ENCODE measurements at regions not wholly inside any gene's neighbourhood (a gene's known extent, or its start where the extent isn't known, plus 50 kb on each side); places are given as distances from the start of the nearest gene placed in this dataset.

DNA sequence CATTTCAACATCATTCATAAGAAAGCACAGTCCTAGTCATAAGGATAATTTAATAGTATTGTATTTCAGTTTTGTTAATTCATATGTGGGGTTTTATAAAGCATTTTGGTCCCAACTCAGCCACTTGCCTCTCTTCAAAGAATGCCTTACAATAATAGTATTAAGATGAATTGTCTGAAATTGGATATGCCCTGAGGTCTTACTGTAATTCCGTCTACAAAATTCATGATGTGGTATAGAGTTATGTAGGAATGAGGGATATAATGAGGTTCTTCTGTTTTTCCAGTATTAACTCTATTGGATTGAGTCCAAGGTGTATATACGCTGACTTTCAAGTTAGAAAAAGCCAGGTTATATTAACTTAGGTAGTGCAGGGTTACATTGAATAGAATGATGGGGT lies 177.0 kb downstream of the GOLIM4 start:
- TF ChIP-seq, protein P1, sequence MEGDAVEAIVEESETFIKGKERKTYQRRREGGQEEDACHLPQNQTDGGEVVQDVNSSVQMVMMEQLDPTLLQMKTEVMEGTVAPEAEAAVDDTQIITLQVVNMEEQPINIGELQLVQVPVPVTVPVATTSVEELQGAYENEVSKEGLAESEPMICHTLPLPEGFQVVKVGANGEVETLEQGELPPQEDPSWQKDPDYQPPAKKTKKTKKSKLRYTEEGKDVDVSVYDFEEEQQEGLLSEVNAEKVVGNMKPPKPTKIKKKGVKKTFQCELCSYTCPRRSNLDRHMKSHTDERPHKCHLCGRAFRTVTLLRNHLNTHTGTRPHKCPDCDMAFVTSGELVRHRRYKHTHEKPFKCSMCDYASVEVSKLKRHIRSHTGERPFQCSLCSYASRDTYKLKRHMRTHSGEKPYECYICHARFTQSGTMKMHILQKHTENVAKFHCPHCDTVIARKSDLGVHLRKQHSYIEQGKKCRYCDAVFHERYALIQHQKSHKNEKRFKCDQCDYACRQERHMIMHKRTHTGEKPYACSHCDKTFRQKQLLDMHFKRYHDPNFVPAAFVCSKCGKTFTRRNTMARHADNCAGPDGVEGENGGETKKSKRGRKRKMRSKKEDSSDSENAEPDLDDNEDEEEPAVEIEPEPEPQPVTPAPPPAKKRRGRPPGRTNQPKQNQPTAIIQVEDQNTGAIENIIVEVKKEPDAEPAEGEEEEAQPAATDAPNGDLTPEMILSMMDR (IDR thresholded peaks at IDR 0.05; ENCODE audit: low read depth, low read length), result no peak
- TF ChIP-seq, protein P2, sequence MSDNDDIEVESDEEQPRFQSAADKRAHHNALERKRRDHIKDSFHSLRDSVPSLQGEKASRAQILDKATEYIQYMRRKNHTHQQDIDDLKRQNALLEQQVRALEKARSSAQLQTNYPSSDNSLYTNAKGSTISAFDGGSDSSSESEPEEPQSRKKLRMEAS (IDR thresholded peaks at IDR 0.05; ENCODE audit: low read depth, low read length), result no peak
- TF ChIP-seq MYC (IDR thresholded peaks at IDR 0.05; ENCODE audit: low read depth, low read length) (no peak), POLR2A (IDR thresholded peaks at IDR 0.05; ENCODE audit: extremely low read depth, insufficient read length) (no peak)
- no peak overlapping the region for H3K4me3 ChIP-seq (ENCODE audit: low read depth, low read length)
- no peak for DNase-seq (ENCODE audit: low read depth)

DNA sequence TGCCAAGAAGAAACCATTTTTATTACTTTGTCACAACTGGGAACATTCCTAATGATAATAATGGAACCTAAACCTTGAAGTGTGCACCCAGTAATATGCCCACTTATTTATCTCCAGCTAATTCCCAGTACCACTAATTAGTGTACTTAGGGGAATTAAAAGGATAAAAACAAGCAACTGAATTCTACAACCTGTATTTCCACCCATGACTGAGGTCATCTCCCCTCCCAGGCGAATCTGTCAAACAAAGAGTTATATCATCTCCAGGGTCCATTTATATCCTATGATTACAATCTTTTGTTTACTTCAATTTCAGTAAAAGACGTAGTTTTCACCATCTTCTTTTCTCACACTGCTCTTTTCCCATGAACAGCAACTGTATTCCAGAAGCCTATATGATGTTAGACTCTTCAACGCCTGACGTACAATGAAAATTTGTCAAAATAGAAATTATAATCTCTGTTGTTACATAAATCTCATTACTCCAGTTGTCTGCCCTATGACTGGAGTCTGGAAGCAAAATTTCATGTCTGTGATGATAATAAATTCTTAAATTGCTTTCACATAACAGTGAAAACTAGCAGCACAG lies 177.6 kb downstream of the GOLIM4 start:
- DNase-seq (ENCODE audit: low read depth), result no peak
- TF ChIP-seq, protein P1 (IDR thresholded peaks at IDR 0.05; ENCODE audit: low read depth, low read length), result no peak
- TF ChIP-seq POLR2A (IDR thresholded peaks at IDR 0.05; ENCODE audit: extremely low read depth, insufficient read length) (no peak), MYC (IDR thresholded peaks at IDR 0.05; ENCODE audit: low read depth, low read length) (no peak)
- TF ChIP-seq, protein P2 (IDR thresholded peaks at IDR 0.05; ENCODE audit: low read depth, low read length), result no peak
- no peak overlapping the region for H3K4me3 ChIP-seq (ENCODE audit: low read depth, low read length)

DNA sequence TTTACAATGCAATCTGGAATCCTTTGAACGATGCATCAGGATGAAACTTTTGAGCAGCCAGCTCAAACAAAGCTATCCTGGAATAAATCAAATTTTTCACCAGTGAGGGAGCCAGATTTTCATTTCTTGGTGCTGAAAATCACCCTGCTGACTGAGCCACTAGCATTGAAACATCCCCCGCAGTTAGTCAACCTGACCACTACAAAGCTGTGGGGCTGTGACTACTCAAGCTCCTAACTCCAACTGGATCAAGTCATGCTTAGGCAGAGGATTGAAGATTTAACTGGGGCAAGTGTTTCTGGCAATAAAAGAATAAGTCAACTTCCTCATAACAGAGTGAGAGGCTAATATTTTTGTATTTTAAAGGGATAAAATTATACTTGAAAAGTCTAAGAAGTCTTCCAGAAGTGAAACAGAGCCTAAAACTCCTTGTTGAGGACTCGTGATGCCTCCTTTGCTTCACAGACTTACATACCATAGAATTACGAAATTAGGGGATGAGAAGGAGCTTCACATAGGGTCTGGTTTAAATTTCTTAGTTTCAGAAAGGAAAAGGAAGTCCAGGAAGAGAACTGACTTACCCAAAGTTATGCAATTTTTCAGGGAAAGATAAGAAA lies 177.8 kb downstream of the SERPINI1 start:
- H3K4me3 ChIP-seq (ENCODE audit: low read depth, low read length), result no peak overlapping the region
- DNase-seq (ENCODE audit: low read depth), result peak; percentile 14
- TF ChIP-seq, protein P1 (IDR thresholded peaks at IDR 0.05; ENCODE audit: low read depth, low read length), result no peak
- TF ChIP-seq POLR2A (IDR thresholded peaks at IDR 0.05; ENCODE audit: extremely low read depth, insufficient read length) (no peak), MYC (IDR thresholded peaks at IDR 0.05; ENCODE audit: low read depth, low read length) (no peak)
- TF ChIP-seq, protein P2 (IDR thresholded peaks at IDR 0.05; ENCODE audit: low read depth, low read length), result no peak

DNA sequence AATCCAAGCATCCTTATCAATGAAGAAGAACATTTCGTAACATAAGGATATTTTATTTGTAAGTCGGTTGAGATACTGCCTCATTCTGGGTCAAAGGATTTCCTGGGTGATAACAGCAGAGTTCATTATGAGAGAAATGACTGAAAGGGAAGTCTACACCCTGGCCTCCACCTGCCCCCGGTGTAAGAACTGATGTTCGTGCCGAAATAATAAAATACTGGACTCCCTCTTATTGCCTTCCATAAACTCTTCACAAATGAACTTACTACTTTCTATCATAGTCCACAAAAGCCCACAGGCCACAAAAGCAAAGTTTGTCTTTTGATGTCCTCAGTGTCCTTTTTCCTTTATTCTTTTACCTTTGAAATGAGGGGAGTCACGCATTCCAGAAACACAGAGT lies 174.4 kb downstream of the SERPINI1 start:
- TF ChIP-seq, protein P2 (IDR thresholded peaks at IDR 0.05; ENCODE audit: low read depth, low read length), result no peak
- no peak for TF ChIP-seq MYC (IDR thresholded peaks at IDR 0.05; ENCODE audit: low read depth, low read length)
- no peak for TF ChIP-seq POLR2A (IDR thresholded peaks at IDR 0.05; ENCODE audit: extremely low read depth, insufficient read length)
- TF ChIP-seq, protein P1 (IDR thresholded peaks at IDR 0.05; ENCODE audit: low read depth, low read length), result no peak
- no peak for DNase-seq (ENCODE audit: low read depth)
- H3K4me3 ChIP-seq (ENCODE audit: low read depth, low read length), result no peak overlapping the region

DNA sequence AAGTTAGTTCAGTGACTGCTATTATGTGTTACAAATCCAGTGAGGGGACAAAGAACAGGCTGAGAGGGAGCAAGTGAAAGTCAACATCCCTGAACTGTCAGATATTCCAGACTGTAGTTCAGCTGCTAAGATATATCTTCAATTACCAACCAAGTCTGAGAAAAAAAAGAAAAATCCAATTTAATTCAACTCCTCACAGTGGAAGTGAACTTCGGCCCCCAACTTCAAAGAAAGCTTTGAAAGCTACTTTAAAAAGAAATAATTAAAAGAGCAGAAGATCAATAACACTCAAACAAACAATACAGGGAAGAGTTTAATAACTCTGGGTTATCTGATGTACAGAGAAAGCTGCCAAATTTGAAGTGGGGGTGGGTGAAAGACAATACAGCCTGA lies 174.0 kb downstream of the SERPINI1 start:
- H3K4me3 ChIP-seq (ENCODE audit: low read depth, low read length), result no peak overlapping the region
- TF ChIP-seq, protein P2 (IDR thresholded peaks at IDR 0.05; ENCODE audit: low read depth, low read length), result no peak
- TF ChIP-seq, protein P1 (IDR thresholded peaks at IDR 0.05; ENCODE audit: low read depth, low read length), result no peak
- no peak for DNase-seq (ENCODE audit: low read depth)

Data from NB4 (cell line).